ENCODE measurements at regions not wholly inside any gene's neighbourhood (a gene's known extent, or its start where the extent isn't known, plus 50 kb on each side); places are given as distances from the start of the nearest gene placed in this dataset.

- TF ChIP-seq CTCF (conservative IDR thresholded peaks at IDR 0.05; ENCODE audit: low read depth, low read length) (no peak), EZH2 (IDR thresholded peaks at IDR 0.05; ENCODE audit: borderline replicate concordance, low read depth, low read length, poor library complexity, severe bottlenecking) (no peak)
- BruUV-seq (replicated peaks) = no TSS peak
These were observed 250.1 kb downstream of the TBXT start for GRCh38 chr6:165917576-165917975.

GRCh38 chr6:165915022-165915770 is 252.2 kb upstream of the PDE10A start:
- H3K27me3 ChIP-seq (replicated peaks; ENCODE audit: insufficient read depth, low read depth, low read length, poor library complexity) = peaks cover 34% of the 10 kb centered on the region
- CTCF ChIA-PET = no interaction called here
- intact Hi-C loops (cut with micrococcal nuclease; ENCODE audit: unreplicated experiment) = no loop called here
- no peaks in the 10 kb centered on the region for H3K4me1 ChIP-seq (ENCODE audit: insufficient read depth, low read length, poor library complexity, severe bottlenecking)
- POLR2A ChIA-PET (ENCODE audit: low non-redundant PET) = no interaction called here
- TF ChIP-seq CTCF (conservative IDR thresholded peaks at IDR 0.05; ENCODE audit: low read depth, low read length) (no peak), EZH2 (IDR thresholded peaks at IDR 0.05; ENCODE audit: borderline replicate concordance, low read depth, low read length, poor library complexity, severe bottlenecking) (no peak)
- DNase-seq (ENCODE audit: low spot score) = no peak
- BruUV-seq (replicated peaks) = no TSS peak
- H3K9me3 ChIP-seq (ENCODE audit: low read depth, low read length, poor library complexity, severe bottlenecking) = no peaks in the 10 kb centered on the region
- no peaks in the 10 kb centered on the region for H3K36me3 ChIP-seq (ENCODE audit: insufficient read depth, low read length, poor library complexity, severe bottlenecking)
- H3K4me3 ChIP-seq (ENCODE audit: low read depth, low read length, poor library complexity, severe bottlenecking) = no peak overlapping the region
- H3K27ac ChIP-seq (ENCODE audit: low read depth, low read length, poor library complexity, severe bottlenecking) = no peak overlapping the region

More at GRCh38 chr6:165917576-165917975, 250.1 kb downstream of the TBXT start:
- no peak for DNase-seq (ENCODE audit: low spot score)
- Histone ChIP-seq H3K36me3 (ENCODE audit: insufficient read depth, low read length, poor library complexity, severe bottlenecking) (no peaks in the 10 kb centered on the region), H3K4me3 (ENCODE audit: low read depth, low read length, poor library complexity, severe bottlenecking) (no peak overlapping the region), H3K4me1 (ENCODE audit: insufficient read depth, low read length, poor library complexity, severe bottlenecking) (no peaks in the 10 kb centered on the region), H3K9me3 (ENCODE audit: low read depth, low read length, poor library complexity, severe bottlenecking) (no peaks in the 10 kb centered on the region), H3K27ac (ENCODE audit: low read depth, low read length, poor library complexity, severe bottlenecking) (no peak overlapping the region), H3K27me3 (replicated peaks; ENCODE audit: insufficient read depth, low read depth, low read length, poor library complexity) (peaks cover 31% of the 10 kb centered on the region)
- CTCF ChIA-PET = no interaction called here
- POLR2A ChIA-PET (ENCODE audit: low non-redundant PET) = no interaction called here
- intact Hi-C loops (cut with micrococcal nuclease; ENCODE audit: unreplicated experiment) = no loop called here

GRCh38 chr6:165913676-165914570 is 250.9 kb upstream of the PDE10A start:
- BruUV-seq (replicated peaks) = no TSS peak
- Histone ChIP-seq H3K4me1 (ENCODE audit: insufficient read depth, low read length, poor library complexity, severe bottlenecking) (no peaks in the 10 kb centered on the region), H3K27ac (ENCODE audit: low read depth, low read length, poor library complexity, severe bottlenecking) (no peak overlapping the region), H3K36me3 (ENCODE audit: insufficient read depth, low read length, poor library complexity, severe bottlenecking) (no peaks in the 10 kb centered on the region), H3K27me3 (replicated peaks; ENCODE audit: insufficient read depth, low read depth, low read length, poor library complexity) (peaks cover 37% of the 10 kb centered on the region), H3K9me3 (ENCODE audit: low read depth, low read length, poor library complexity, severe bottlenecking) (no peaks in the 10 kb centered on the region), H3K4me3 (ENCODE audit: low read depth, low read length, poor library complexity, severe bottlenecking) (no peak overlapping the region)
- ChIA-PET CTCF (no interaction called here), POLR2A (ENCODE audit: low non-redundant PET) (no interaction called here)
- intact Hi-C loops (cut with micrococcal nuclease; ENCODE audit: unreplicated experiment) = no loop called here
- TF ChIP-seq CTCF (conservative IDR thresholded peaks at IDR 0.05; ENCODE audit: low read depth, low read length) (no peak), EZH2 (IDR thresholded peaks at IDR 0.05; ENCODE audit: borderline replicate concordance, low read depth, low read length, poor library complexity, severe bottlenecking) (no peak)
- no peak for DNase-seq (ENCODE audit: low spot score)

Measured in A673 (cell line).